NCI-H510A treated with DMSO at 0.1 percent for 48 hours (cell line): ENCODE measurements at regions not wholly inside any gene's neighbourhood (a gene's known extent, or its start where the extent isn't known, plus 50 kb on each side); places are given as distances from the start of the nearest gene placed in this dataset.

ENCODE experiments used
- DNase-seq: peaks from one replicate; lab custom pipeline; 2025; lab: John Stamatoyannopoulos, UW

DNA sequence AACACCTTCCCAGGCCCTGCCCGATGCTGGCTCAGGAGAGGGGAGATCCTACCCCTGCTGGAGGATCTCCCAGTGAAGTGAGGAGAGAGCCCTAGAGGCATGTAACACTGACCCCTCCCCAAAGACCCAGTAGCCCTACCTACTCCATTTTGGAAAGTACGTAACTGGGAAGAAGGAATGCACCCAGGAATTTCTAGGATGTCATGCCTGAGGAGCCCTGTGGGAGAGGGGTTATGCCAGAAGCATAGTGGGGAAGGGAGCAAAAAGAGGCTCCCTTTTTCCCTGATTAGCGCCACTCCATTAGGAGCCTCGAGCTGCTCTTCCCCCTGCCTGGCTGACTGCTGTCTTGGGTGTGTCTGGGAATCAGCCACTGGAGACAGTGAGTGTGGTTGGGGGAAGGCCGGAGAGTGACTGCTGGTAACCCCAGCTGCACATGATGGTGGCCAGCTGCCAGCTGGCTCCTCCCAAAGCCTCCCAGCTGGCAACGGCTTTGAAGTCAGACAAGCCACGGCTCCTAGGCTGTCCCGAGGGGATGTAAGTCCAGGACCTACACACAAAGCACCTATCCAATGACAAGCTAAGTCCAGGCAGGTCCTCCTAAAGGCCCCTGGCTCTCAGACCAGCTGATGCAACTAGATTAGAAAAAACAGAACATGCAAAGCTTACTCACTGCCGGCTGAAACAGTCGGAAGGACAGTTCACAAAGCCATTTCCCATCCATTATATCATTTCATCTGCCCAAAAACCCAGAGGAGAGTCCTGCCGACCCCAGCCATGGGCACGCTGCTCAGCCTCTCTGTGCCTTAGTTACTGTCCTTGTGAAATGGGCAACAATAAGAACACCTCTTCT, 136.5 kb upstream of the ABCA1 start:
- DNase-seq: peak; percentile 57

DNA sequence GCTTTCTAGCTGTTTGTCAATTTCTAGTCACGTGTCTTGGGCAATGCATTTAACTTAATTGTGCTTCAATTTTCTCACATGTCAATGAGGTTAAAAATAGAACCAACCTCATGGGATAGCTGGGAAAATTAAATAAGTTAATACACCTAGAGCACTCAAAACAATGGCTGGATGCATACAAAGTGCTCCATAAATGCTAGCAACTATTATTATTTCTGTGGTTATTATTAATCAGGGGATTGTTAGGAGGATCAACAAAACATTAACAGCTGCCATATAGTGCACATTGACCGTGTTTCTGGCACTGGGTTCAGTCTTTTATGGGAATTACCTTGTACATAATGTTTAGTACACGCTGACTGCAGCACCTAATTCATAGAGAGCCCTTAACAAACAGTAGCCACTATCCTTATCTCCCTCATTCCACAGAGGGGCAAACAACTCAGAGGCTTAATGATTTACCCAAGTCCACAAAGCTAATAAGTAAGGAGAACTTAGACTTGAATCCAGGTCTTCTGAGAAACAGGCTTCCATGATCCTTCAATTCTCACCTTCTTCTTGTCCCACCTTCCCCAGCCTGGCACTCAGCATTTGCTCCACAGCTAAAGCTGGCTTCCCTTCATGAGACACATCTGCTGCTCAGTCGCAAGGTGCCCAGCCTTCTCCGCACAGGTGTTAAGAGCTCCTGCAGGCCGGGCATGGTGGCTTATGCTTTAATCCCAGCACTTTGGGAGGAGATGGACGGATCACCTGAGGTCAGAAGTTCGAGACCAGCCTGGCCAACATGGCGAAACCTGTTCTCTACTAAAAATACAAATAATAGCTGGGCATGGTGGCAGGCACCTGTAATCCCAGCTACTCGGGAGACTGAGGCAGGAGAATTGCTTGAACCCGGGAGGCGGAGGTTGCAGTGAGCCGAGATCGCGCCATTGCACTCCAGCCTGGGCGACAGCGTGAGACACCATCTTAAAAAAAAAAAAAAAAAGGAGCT, 137.4 kb upstream of the ABCA1 start:
- DNase-seq: no peak

DNA sequence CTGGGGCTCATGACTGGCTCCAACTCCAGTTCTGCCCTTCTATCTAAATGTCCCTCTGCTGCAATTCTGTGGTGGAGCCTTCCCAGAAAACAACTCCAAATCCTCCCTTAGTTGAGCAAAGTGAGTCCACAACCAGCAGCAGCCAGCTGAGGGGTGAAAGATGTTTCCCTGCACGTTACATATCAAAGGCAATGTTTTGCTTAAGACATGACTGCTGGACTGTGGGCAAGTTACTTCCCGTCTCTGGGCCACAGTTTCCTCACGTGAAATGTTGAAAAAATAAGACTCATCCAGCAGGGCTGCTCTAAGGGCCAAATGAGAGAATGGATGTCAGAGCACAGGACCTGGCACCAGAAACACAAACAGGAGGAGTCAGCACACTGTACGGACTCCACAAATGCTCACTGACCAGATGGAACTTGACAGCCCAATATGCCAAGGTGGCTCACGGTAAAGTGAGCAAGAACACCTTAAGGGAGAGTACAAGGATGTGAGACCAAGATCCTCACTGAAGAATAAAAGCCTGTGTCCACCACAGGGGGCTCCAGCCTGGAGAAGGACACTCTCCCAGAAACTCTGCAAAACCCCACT, 138.4 kb upstream of the ABCA1 start:
- DNase-seq: no peak

DNA sequence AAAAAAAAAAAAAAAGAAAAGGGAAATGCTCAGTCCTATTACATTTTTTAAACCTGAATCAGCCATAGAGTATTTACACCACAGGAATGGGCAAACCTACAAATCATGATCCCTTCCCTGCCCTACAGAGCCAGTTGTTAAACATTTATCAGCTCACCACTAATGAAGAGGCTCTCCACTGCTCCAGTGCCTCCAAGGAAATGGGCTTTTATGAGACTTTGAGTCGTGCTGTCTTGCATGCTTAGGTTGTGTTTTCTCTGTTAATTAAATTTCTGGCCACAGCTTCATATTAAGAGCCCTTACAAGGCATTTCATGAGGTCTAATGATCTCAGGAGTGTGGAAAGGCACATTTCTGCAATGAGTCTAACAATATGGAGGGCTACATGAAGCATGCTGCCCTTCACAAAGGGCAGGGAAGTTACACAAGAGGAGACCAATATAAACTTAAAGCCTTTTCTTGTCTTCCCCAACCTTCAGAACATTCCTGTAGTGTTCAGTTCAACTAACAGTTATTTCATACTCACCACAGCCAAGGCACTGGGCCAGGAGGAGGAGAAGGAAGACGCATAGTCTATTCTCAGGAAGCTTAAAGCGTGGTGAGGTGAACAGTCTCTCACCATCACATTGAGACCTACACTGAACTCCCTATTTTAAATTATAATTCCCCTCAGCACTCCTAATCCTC, 140.1 kb upstream of the ABCA1 start:
- DNase-seq: no peak

DNA sequence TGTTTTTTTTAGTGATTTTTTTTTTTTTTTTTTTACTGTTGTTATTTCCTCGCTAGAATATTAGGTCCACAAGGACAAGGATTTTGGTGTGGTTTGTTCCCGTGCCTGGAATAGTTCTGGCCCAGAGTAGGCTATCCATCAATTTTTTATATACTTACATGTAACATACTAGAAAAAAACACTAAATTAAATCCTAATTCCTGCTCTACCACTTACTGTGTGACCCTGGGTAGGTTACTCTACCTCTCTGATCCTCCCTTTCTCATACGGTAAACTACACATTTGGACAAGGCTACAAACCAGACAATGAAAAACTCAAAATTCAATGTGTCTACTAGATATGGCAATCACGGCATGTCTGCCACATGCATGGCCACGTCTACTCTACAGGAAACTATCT, 141.3 kb upstream of the ABCA1 start:
- DNase-seq: no peak

DNA sequence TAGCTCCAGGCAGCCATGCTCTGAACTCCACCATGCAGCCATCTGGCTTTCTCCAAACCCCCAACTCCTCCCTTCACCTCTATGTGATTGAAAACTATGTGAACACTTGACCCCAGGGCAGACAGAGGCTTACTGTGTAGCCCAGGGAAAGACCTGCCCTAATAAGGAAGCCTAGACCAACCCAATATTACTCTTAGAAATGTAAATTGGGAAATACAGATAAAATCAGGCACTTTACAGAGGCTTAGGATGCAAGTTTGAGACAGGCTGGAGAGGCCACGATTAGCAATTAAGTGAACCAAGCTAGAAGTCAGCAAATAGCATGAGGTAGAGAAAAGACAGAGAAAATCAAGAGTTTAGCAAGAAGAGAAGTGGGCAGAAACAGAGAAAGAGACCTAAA, 141.7 kb upstream of the ABCA1 start:
- DNase-seq: no peak

DNA sequence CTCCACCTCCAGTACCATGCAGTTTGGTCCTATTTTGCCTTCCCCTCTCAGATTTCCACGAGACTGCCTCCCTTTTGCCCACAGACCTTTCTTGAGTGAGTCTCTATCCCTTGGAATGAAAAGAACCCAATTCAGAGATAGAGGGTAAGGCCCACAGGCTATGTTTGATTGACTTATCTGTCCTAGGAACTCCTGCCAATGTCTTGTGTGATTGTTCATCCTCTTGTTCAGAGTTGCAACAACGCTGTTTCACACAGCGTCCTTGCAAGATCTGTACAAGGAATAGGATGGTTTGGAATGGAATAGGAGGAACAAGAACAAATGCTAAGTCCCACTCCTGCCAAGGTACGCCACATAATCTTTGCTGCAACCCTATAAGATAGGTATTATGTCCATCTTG, 142.2 kb upstream of the ABCA1 start:
- no peak for DNase-seq

DNA sequence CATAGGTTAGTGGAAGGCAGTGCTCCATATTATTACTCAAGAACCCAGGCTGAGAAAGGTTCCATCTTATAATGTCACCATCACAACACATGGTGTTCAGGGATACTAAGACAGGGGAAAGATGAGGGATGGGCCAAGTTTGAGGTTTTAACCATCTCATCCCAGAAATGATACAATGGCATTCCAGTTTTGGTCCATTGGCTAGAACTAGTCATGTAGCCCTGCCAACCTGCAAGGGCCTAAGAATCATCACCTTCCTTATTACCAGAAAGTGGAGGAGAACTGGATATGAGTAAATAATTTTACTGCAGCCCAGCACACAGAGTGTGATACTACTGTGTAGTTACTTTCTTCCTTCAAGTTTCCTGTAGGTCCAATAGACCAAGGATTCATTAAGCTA, 144.5 kb upstream of the ABCA1 start:
- no peak for DNase-seq

DNA sequence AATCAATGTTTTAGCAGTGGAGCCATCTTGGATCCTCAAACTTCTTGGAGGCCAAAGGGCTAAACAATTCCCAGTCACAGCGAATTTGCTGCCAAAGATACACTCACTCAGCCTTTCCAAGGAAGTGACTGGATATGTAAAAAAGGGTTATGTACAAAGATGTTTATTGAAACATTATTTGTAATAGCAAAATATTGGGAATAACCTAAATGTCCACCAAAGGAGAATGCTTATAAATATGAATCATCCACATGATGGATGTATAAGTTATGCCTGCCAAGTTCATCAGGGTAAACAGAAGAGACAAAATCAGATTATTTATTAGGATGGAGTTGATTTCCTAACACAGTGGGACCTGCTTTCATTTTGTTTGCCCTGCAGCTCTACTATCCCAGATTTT, 145.2 kb upstream of the ABCA1 start:
- no peak for DNase-seq

DNA sequence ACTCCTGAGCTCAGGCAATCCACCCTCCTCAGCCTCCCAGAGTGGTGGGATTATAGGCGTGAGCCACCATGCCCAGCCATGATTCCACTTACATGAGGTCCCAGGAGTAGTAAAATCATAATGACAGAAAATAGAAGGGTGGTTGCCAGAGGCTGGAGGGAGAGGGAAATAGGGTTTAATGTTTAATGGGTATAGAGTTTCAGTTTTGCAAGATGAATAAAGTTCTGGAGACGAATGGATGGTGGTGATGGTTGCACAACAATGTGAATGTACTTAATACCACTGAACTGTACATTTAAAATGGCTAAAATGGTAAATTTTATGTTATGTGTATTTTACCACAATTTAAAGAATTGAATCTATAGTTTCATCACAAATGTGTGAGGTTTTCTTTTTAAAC, 146.5 kb upstream of the ABCA1 start:
- DNase-seq: no peak

DNA sequence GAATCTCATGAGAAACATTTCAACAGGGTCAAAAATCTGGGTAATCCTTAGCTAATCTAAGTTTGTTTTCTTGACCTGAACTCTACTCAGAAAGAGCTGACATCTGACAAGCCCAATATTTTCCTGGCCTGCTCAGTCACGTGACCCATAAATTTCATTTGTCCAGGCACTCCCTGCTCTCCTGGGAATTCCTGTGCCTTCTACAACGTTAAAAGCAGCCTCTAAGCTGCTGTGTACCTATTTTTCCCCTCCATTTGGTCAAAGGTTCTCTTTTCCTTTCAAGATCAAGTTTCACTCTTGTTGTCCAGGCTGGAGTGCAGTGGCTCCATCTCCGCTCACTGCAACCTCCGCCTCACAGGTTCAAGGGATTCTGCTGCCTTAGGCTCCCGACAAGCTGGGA, 148.8 kb upstream of the ABCA1 start:
- no peak for DNase-seq

DNA sequence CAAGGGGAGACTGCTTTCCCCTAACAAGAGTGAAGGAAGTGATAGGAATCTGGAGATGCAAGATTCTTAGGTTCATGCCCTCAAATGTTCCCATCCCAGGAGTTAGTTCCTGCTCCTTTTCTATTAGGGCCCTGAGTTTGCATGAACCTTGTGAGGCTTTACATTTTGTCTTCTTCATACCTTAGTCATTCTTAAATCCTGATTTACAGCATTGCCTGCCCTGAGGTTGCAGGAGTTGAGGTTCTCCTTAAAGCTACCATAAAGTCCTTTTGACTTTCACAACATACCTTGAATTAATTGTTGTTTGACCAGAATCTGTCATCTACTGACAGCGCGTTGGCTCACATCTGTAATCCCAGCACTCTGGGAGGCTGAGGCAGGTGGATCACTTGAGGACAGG, 151.5 kb upstream of the ABCA1 start:
- no peak for DNase-seq

DNA sequence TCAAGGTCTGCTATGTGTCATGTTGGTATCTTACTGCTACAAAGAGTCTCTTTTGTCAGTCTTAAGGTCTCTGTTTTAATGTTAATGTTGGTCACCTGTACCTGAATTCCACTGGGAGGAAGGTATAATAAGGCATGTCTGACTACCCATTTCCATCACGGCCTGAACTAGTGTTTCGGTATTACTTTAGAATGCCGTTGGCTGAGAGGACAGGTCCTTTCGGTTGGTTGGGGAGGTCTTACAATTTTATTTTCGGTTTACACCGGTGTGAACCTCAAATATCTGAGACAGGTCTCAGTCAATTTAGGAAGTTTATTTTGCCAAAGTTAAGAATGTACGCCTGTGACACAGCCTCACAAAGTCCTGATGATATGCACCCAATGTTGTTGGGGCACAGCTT, 154.9 kb upstream of the ABCA1 start:
- no peak for DNase-seq

DNA sequence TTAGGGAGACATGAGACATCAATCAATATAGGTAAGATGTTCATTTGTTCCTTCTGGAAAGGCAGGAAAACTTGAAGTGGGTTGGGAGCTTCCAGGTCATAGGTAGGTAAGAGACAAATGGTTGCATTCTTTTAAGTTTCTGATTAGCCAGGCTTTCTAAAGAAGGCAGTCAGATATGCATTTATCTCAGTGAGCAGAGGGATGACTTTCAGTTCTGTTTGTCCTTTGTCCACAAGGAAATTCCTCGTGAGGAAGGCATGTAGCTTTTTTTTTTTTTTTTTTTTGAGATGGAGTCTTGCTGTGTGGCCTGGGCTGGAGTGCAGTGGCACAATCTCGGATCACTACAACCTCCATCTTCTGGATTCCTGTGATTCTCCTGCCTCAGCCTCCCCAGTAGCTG, 155.3 kb upstream of the ABCA1 start:
- DNase-seq: no peak

DNA sequence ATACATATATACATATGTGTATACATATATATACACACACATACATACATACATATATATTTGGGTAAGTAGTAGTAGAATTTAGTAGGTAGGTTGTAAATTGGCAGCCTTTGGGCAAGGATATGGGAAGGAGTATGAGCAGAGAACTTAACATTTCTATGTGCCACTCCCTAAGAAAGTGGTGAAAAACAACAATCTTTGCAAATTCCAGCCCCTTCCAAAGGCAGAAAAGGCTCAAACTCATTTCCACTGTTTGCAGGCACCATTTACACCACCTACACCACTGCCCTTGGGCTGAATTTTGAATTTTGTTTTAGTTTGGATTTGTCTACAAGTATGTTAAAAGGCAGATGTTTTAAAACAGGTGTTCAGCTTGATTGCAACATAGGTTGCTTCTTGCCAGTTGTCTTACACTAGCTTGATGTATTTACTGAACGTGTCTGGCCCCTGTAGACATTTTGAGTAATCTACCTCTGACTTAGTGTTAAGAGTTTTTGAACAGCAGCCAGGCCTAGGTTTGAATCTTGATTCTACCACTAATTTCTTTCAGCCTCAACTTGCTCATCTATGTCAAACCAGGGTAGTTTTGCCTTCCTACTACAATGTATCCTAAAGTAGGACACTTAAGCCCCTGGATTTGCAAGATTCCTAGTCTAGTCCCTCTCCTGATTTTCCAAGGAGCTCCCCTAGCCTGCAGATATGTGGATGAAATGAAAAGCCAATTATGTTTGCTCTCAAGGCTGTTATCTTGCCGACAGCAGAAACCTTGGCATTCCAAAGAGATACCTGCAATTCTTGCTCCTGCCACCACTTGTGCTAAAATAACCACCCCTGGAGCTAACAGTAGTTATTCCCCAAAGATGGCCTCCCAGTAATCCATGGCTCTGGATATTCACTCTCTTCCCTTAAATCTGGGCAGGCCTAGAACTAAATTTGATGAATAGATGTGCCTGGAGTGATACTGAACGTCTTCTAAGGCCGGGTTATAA, 156.2 kb upstream of the SLC44A1 start:
- no peak for DNase-seq

DNA sequence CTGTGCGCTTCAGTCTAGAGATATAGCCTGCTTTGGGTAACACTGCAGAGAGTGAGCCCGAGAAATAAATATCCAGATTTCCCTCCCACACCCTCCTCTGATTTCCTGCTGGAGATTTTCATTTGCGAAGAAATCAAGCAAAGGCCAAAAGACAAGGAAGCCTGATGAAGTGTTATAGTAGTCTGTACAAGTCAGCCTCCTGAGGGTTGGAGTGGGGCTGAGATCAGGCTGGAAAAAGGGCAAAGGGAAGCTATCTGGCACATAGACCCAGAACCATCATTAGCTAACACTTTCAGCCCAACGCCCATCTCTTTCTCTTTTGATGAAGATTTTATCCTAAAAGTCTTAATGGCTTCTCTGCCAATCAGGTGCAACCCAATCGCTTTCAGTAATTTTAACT, 154.6 kb upstream of the SLC44A1 start:
- no peak for DNase-seq

DNA sequence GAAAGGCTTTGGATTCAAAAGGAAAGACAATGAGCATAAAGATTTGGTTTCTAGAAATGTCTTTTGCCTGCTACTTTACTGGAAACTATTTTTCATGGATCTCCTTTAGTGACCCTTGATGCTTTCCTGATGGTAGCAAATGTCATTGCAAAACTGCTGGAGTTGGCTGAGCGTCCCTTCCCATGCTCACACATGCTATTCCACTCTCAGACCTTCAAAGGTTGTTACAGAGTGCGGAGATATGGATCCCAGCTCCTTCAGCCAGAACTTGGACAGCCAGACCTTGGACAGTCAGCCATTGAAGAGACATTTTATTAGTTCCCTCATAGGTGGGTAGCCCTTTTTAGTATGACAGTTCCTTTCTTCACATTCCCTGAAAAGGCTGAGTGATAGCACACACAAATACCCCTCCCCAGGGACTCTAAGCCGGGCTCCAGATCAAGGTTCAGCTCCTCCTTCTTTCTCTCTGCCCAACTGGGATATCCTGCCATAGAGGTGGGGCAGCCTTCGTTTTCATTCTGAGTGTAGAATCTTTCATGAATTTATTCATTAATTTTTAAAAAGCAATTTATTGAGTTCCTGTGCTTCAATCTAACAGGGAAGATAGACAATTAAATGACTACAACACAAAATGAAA, 153.3 kb upstream of the SLC44A1 start:
- no peak for DNase-seq

DNA sequence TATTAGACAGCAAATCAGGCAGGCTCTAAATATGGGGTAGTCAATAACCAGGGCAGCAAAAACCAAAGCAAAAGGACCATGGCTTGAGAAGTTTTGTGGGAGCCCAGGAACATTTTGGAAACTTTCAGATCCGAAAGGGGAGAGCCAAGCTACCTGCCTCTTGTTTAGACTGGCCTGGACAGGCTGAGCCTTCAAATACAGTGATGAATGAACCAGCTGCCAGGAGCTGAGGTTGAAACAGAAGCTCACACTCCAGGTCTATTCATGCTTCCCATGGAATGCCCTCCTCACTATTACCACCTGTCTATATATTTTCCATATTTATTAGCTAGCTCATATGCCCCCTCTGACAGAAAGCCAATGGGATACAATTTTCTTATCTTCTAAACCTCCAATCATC, 150.8 kb upstream of the SLC44A1 start:
- no peak for DNase-seq

DNA sequence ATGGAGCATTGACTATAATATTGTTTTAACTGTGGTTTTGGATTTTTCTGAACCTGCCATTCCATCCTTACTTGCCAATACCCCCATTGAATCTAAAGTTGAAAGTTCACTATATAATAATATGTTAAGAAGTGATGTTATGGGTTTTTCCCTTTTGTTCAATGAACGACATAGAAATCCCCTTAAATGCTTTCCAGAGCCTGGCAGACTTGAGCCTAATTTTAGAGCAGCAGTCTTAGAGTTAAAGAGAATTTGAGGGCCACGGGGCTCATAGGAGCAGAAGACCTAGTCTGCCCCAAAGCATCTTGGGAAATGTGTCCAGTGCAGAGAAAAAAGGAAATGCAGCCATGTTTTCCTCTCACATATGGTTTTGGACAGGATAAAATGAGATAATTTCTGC, 146.1 kb upstream of the SLC44A1 start:
- DNase-seq: no peak

DNA sequence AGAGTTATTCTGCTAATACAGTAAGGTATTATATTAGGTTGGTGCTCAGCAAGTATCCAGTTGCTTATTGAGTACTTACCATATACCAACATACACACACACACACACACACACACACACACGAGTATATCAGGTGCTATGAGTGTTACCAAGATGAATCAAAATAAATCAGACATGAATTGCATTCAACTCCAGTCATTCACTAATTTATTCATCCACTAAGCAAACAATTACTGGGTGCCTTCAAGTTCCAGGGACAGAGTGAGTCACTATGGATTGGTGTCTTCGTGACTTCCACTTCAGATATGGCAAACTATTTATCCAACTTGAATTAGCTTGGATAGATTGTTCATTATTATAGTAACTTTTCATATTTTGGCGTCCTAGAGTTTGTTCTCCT, 140.7 kb upstream of the SLC44A1 start:
- DNase-seq: no peak
